ENCODE measurements at regions not wholly inside any gene's neighbourhood (a gene's known extent, or its start where the extent isn't known, plus 50 kb on each side); places are given as distances from the start of the nearest gene placed in this dataset.

DNA sequence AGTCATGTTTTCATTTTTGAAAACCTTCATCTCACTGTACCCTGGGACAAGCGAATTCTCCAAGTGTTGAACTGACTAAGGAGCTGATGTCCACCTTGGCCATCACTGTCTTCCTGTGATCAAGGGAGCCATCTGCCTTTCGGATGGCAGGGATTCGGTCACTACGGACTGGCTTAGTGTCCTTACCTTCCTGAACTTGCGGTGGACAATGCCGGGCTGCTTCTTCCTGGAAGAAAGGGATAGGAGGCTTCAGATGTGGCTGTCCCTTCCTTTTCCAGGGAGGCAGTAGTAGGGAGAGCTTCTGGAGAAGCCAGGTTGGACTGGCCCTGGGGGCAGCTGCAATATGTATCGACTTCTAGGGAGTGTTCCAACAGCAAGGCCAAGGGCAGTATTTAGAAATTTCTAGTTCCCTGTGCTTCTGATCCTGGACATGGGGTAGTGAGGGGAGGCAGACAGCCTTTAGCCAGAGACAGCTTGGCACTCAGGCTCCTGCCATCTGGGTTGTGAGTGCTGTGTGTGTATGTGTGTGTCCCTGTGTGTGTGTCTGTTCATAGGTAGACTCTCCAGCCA, 114.6 kb downstream of the IER5 start:
- Histone ChIP-seq H3K27ac (ENCODE audit: control insufficient read depth, insufficient read depth, low read length) (no peak overlapping the region), H3K4me2 (ENCODE audit: control insufficient read depth, extremely low read depth, insufficient read depth, low read depth, low read length) (no peak overlapping the region), H3K27me3 (ENCODE audit: control insufficient read depth, extremely low read depth, insufficient read depth, low read length) (peaks cover 10% of the 10 kb centered on the region), H3K9ac (ENCODE audit: control insufficient read depth, extremely low read depth, insufficient read depth, low read length) (no peak overlapping the region), H3K79me2 (ENCODE audit: control insufficient read depth, insufficient read depth, low read length) (no peaks in the 10 kb centered on the region), H3K4me1 (ENCODE audit: control insufficient read depth, extremely low read depth, insufficient read depth, low read length) (no peaks in the 10 kb centered on the region), H2AFZ (ENCODE audit: control insufficient read depth, low read length) (no peak overlapping the region), H3K9me1 (ENCODE audit: control insufficient read depth, extremely low read depth, insufficient read depth, low read length) (no peaks in the 10 kb centered on the region), H3K36me3 (ENCODE audit: control insufficient read depth in 2 of 2, extremely low read depth in 1 of 2, insufficient read depth in 2 of 2, low read length in 2 of 2) (no peaks in the 10 kb centered on the region), H3K4me3 (ENCODE audit: control insufficient read depth in 2 of 3, extremely low read depth in 1 of 3, insufficient read depth in 2 of 3, low read depth in 1 of 3, low read length in 3 of 3) (no peak overlapping the region), H3K9me3 (ENCODE audit: control insufficient read depth, low read depth, low read length) (no peaks in the 10 kb centered on the region), H4K20me1 (ENCODE audit: control insufficient read depth, extremely low read depth, insufficient read depth, low read length) (no peaks in the 10 kb centered on the region)
- FAIRE-seq (no peak), DNase-seq (ENCODE audit: low read depth, low spot score) (no peak)
- dilution Hi-C loops (cut with MboI; ENCODE audit: extremely low pct_ligation_motif_present, low sequenced_read_pairs), result loop anchor here (25.0 kb wide), 1 partner anchor 209 kb away; no protein-coding TSS in a partner anchor
- TF ChIP-seq, protein P1, sequence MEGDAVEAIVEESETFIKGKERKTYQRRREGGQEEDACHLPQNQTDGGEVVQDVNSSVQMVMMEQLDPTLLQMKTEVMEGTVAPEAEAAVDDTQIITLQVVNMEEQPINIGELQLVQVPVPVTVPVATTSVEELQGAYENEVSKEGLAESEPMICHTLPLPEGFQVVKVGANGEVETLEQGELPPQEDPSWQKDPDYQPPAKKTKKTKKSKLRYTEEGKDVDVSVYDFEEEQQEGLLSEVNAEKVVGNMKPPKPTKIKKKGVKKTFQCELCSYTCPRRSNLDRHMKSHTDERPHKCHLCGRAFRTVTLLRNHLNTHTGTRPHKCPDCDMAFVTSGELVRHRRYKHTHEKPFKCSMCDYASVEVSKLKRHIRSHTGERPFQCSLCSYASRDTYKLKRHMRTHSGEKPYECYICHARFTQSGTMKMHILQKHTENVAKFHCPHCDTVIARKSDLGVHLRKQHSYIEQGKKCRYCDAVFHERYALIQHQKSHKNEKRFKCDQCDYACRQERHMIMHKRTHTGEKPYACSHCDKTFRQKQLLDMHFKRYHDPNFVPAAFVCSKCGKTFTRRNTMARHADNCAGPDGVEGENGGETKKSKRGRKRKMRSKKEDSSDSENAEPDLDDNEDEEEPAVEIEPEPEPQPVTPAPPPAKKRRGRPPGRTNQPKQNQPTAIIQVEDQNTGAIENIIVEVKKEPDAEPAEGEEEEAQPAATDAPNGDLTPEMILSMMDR (optimal IDR thresholded peaks at IDR 0.05 in 1 of 3, IDR thresholded peaks at IDR 0.05 in 1 of 3, conservative IDR thresholded peaks at IDR 0.05 in 1 of 3; ENCODE audit: extremely low read depth in 1 of 3, insufficient read depth in 2 of 3, low read length in 3 of 3), result no peak
- TF ChIP-seq EZH2 (IDR thresholded peaks at IDR 0.05; ENCODE audit: low read length), result no peak

DNA sequence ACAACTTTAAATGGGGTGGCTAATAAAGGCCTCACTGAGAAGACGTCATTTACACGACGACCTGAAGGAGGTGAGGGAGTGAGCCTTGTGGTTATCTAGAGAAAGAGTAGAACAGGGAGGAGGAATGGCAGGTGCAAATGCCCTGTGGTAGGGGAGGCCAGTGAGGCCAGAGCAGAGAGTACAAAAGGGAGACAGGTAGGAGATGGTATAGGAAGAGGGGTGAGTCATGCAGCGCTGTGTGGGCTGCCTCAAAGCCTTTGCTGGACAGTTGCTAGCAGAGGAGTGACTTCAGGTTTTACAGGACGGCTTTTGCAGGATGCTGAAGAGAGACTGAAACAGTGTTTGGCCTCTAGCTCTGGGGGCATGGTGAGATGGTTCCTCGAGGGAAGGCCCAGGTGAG, 116.0 kb downstream of the IER5 start:
- H3K36me3 ChIP-seq (ENCODE audit: control insufficient read depth in 2 of 2, extremely low read depth in 1 of 2, insufficient read depth in 2 of 2, low read length in 2 of 2), result no peaks in the 10 kb centered on the region
- FAIRE-seq, result no peak
- no peak overlapping the region for H3K4me2 ChIP-seq (ENCODE audit: control insufficient read depth, extremely low read depth, insufficient read depth, low read depth, low read length)
- no peaks in the 10 kb centered on the region for H3K9me1 ChIP-seq (ENCODE audit: control insufficient read depth, extremely low read depth, insufficient read depth, low read length)
- H3K79me2 ChIP-seq (ENCODE audit: control insufficient read depth, insufficient read depth, low read length), result no peaks in the 10 kb centered on the region
- H4K20me1 ChIP-seq (ENCODE audit: control insufficient read depth, extremely low read depth, insufficient read depth, low read length), result no peaks in the 10 kb centered on the region
- H3K4me3 ChIP-seq (ENCODE audit: control insufficient read depth in 2 of 3, extremely low read depth in 1 of 3, insufficient read depth in 2 of 3, low read depth in 1 of 3, low read length in 3 of 3), result no peak overlapping the region
- dilution Hi-C loops (cut with MboI; ENCODE audit: extremely low pct_ligation_motif_present, low sequenced_read_pairs), result loop anchor here (25.0 kb wide), 1 partner anchor 208 kb away; no protein-coding TSS in a partner anchor
- no peak overlapping the region for H3K27ac ChIP-seq (ENCODE audit: control insufficient read depth, insufficient read depth, low read length)
- no peaks in the 10 kb centered on the region for H3K9me3 ChIP-seq (ENCODE audit: control insufficient read depth, low read depth, low read length)
- TF ChIP-seq EZH2 (IDR thresholded peaks at IDR 0.05; ENCODE audit: low read length), result no peak
- TF ChIP-seq, protein P1 (optimal IDR thresholded peaks at IDR 0.05 in 1 of 3, IDR thresholded peaks at IDR 0.05 in 1 of 3, conservative IDR thresholded peaks at IDR 0.05 in 1 of 3; ENCODE audit: extremely low read depth in 1 of 3, insufficient read depth in 2 of 3, low read length in 3 of 3), result no peak
- peaks cover 13% of the 10 kb centered on the region for H3K27me3 ChIP-seq (ENCODE audit: control insufficient read depth, extremely low read depth, insufficient read depth, low read length)
- H2AFZ ChIP-seq (ENCODE audit: control insufficient read depth, low read length), result no peak overlapping the region
- no peaks in the 10 kb centered on the region for H3K4me1 ChIP-seq (ENCODE audit: control insufficient read depth, extremely low read depth, insufficient read depth, low read length)
- no peak overlapping the region for H3K9ac ChIP-seq (ENCODE audit: control insufficient read depth, extremely low read depth, insufficient read depth, low read length)
- no peak for DNase-seq (ENCODE audit: low read depth, low spot score)
